Tibial nerve (tissue), 4 donors: ENCODE measurements at regions not wholly inside any gene's neighbourhood (a gene's known extent, or its start where the extent isn't known, plus 50 kb on each side); places are given as distances from the start of the nearest gene placed in this dataset.

Experiments
- DNase-seq, 2 donors: peaks; one replicate each; pipeline ENCODE4 v3.0.0-alpha.2; 2019; ENCODE audit warnings: low spot score in 2 of 2
- H3K27ac ChIP-seq, 4 donors: fragments of 200-600 bp; sonication (generic) in 3 of 4; one replicate each; pipeline ENCODE4 v1.5.1; 2017 to 2019; ENCODE audit warnings: mild to moderate bottlenecking in 1 of 4
- H3K27me3 ChIP-seq, 2 donors: fragments of 200-600 bp; sonication (generic) in 1 of 2; one replicate each; pipeline versions ENCODE4 v1.5.1 to v1.6.0; 2017 to 2019
- H3K36me3 ChIP-seq, 3 donors: fragments of 200-600 bp; sonication (generic); one replicate each; pipeline ENCODE4 v1.5.1; 2018 to 2019
- H3K4me1 ChIP-seq, 4 donors: fragments of 200-600 bp; sonication (generic) in 3 of 4; one replicate each; pipeline ENCODE4 v1.5.1; 2017 to 2019
- H3K4me3 ChIP-seq, 4 donors: fragments of 200-600 bp; sonication (generic) in 3 of 4; one replicate each; pipeline ENCODE4 v1.5.1; 2017 to 2019; ENCODE audit warnings: mild to moderate bottlenecking in 1 of 4, moderate library complexity in 1 of 4
- H3K9me3 ChIP-seq, 4 donors: fragments of 200-600 bp; sonication (generic) in 3 of 4; one replicate each; pipeline ENCODE4 v1.5.1; 2017 to 2019
- CTCF ChIP-seq, 5 experiments: fragments of 200-600 bp in 3 of 5; fragments of 450-650 bp in 2 of 5; sonication (generic) in 3 of 5; IDR thresholded peaks; one replicate each; pipeline ENCODE4 v1.5.1; 2016 to 2019; ENCODE audit warnings: antibody characterized with exemption in 5 of 5, mild to moderate bottlenecking in 3 of 5, moderate library complexity in 2 of 5
- EP300 ChIP-seq, 2 donors: sonication (generic); formaldehyde crosslinking; IDR thresholded peaks; one replicate each; pipeline ENCODE4 v1.6.1; 2017; ENCODE audit warnings: antibody characterized with exemption in 2 of 2, mild to moderate bottlenecking in 1 of 2
- POLR2A ChIP-seq, 2 donors: fragments of 450-650 bp; IDR thresholded peaks; one replicate each; pipeline ENCODE4 v1.6.1; 2017; ENCODE audit warnings: antibody characterized with exemption in 2 of 2, mild to moderate bottlenecking in 2 of 2, moderate library complexity in 2 of 2
- WGBS, 2 donors: methylation state at CpG; one replicate each; pipeline ENCODE4 v1.1.5; 2018; 5-methylcytosine and 5-hydroxymethylcytosine counted together

- WGBS, 2 donors, result 91 to 96% methylated on average over 2 of the region's 2 CpGs
- no peak overlapping the region for H3K4me3 ChIP-seq
- H3K27ac ChIP-seq, result no peak overlapping the region
- H3K4me1 ChIP-seq, result no peaks in the 10 kb centered on the region
- no peak for TF ChIP-seq CTCF (IDR thresholded peaks at IDR 0.05)
- no peak for TF ChIP-seq EP300 (IDR thresholded peaks at IDR 0.05)
- no peak for TF ChIP-seq POLR2A (IDR thresholded peaks at IDR 0.05)
- DNase-seq, result no peak
- H3K36me3 ChIP-seq, result no peaks in the 10 kb centered on the region
- no peaks in the 10 kb centered on the region for H3K9me3 ChIP-seq
- H3K27me3 ChIP-seq, result no peaks in the 10 kb centered on the region
These were observed 201.5 kb downstream of the MDFIC start for GRCh38 chr7:115123441-115123840.

DNA sequence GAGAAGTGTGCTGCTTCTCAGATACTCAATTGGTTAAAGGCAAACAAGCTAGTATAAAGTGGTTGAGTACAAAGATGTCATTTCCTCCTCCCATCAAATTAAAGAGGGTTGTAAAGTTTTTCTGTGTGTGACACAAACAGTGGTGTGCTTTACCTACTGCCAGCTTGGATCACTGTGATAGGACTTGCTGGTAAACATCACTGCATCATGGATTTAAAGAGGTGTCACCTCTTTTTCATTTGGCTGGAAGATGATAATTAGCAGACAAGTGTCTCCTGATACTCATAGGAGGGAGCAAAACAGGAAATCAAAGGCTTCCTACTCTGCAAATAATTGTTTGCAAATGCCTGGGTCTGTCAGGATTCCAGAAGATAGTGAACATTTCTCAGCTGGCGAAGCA lies 200.5 kb downstream of the MDFIC start:
- Histone ChIP-seq H3K9me3 (no peaks in the 10 kb centered on the region), H3K4me1 (no peaks in the 10 kb centered on the region), H3K27ac (no peak overlapping the region), H3K4me3 (no peak overlapping the region), H3K36me3 (no peaks in the 10 kb centered on the region), H3K27me3 (no peaks in the 10 kb centered on the region)
- WGBS, 2 donors, result 61 to 83% methylated on average over 1 of the region's 1 CpG
- TF ChIP-seq CTCF (IDR thresholded peaks at IDR 0.05), result no peak
- TF ChIP-seq EP300 (IDR thresholded peaks at IDR 0.05), result no peak
- no peak for TF ChIP-seq POLR2A (IDR thresholded peaks at IDR 0.05)
- DNase-seq, result no peak

DNA sequence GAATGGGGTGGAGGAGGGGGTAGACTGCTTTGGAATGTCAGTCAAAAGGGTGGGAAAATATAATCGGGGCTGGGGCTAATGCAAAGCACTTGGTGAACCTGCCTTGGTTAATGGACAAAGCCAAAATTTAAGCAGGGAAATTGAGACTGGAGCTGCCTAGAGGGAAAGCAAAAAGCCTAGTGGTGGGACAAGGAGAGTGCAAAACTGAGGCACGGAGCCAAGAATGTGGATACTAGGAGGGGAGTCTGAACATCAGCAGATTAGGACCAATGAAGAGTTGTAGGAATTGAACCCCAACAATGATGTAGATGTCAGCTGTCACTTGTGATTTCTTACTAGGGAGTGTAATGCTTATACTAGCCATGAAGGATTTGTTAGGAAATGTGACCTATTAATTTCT lies 195.9 kb downstream of the MDFIC start:
- no peaks in the 10 kb centered on the region for H3K9me3 ChIP-seq
- WGBS, 2 donors, result 89 to 94% methylated on average over 2 of the region's 2 CpGs
- no peak for DNase-seq
- no peaks in the 10 kb centered on the region for H3K36me3 ChIP-seq
- H3K4me1 ChIP-seq, result peaks cover 0 to 18% (median 0%) of the 10 kb centered on the region in 4 donors
- TF ChIP-seq CTCF (IDR thresholded peaks at IDR 0.05) (no peak), EP300 (IDR thresholded peaks at IDR 0.05) (no peak), POLR2A (IDR thresholded peaks at IDR 0.05) (no peak)
- no peak overlapping the region for H3K4me3 ChIP-seq
- no peak overlapping the region for H3K27ac ChIP-seq
- H3K27me3 ChIP-seq, result no peaks in the 10 kb centered on the region

GRCh38 chr7:115116773-115117715 lies 195.2 kb downstream of the MDFIC start:
- no peak for DNase-seq
- 93 to 95% methylated on average over 5 of the region's 5 CpGs for WGBS, 2 donors
- Histone ChIP-seq H3K9me3 (no peaks in the 10 kb centered on the region), H3K4me1 (peaks cover 0 to 18% (median 0%) of the 10 kb centered on the region in 4 donors), H3K4me3 (no peak overlapping the region), H3K36me3 (no peaks in the 10 kb centered on the region), H3K27ac (no peak overlapping the region), H3K27me3 (no peaks in the 10 kb centered on the region)
- no peak for TF ChIP-seq EP300 (IDR thresholded peaks at IDR 0.05)
- no peak for TF ChIP-seq POLR2A (IDR thresholded peaks at IDR 0.05)
- TF ChIP-seq CTCF (IDR thresholded peaks at IDR 0.05), result no peak

DNA sequence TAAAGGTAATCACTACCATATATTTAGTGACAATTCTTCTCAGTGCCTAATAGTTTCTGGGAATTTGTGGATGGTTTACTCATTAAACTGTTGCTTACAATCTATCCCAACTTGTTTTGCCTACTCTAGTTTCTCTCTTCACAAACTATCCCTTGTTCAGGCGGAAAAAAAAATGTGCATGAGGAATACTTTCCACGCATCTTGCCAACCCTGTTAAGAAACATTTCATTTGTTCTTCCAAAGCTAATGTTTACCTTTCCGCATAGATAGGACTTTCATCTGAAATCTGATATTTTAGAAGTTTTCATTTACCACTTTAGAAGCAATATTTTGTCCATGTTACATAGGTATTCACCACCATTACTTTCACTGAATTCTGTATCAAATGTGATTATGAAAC lies 191.9 kb downstream of the MDFIC start:
- H3K4me1 ChIP-seq, result peaks cover 0 to 23% (median 0%) of the 10 kb centered on the region in 4 donors
- no peaks in the 10 kb centered on the region for H3K9me3 ChIP-seq
- no peaks in the 10 kb centered on the region for H3K27me3 ChIP-seq
- peak overlapping the region in 1 of 4 donors; percentile 57 for H3K27ac ChIP-seq
- H3K36me3 ChIP-seq, result no peaks in the 10 kb centered on the region
- no peak overlapping the region for H3K4me3 ChIP-seq
- 35 to 47% methylated on average over 3 of the region's 3 CpGs for WGBS, 2 donors
- peak in 1 of 2 donors; percentile 55 for DNase-seq
- TF ChIP-seq CTCF (IDR thresholded peaks at IDR 0.05), result no peak
- peak in 1 of 2 donors; percentile 85 for TF ChIP-seq EP300 (IDR thresholded peaks at IDR 0.05)
- no peak for TF ChIP-seq POLR2A (IDR thresholded peaks at IDR 0.05)
